ENCODE measurements at regions not wholly inside any gene's neighbourhood (a gene's known extent, or its start where the extent isn't known, plus 50 kb on each side); places are given as distances from the start of the nearest gene placed in this dataset.

DNA sequence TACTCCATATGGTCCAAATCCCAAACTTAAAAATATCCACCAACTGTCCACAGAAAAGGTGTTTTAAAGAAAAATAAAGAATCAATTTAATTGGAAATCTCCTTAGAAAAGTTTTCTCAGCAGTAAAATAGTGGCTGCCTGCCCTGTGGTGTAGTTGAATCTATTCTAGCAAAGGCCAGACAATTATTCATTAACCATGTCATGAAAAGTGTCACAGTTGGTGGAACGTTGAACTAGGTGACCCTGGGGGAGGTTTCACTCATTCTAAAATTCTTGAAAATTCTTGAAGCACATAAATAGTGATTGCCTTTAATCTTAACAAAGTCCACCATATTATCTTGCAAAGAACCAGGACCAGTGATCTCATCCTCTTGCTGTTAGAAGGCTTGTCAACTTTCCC lies 78.4 kb upstream of the GZMB start:
- TF ChIP-seq, protein P1, sequence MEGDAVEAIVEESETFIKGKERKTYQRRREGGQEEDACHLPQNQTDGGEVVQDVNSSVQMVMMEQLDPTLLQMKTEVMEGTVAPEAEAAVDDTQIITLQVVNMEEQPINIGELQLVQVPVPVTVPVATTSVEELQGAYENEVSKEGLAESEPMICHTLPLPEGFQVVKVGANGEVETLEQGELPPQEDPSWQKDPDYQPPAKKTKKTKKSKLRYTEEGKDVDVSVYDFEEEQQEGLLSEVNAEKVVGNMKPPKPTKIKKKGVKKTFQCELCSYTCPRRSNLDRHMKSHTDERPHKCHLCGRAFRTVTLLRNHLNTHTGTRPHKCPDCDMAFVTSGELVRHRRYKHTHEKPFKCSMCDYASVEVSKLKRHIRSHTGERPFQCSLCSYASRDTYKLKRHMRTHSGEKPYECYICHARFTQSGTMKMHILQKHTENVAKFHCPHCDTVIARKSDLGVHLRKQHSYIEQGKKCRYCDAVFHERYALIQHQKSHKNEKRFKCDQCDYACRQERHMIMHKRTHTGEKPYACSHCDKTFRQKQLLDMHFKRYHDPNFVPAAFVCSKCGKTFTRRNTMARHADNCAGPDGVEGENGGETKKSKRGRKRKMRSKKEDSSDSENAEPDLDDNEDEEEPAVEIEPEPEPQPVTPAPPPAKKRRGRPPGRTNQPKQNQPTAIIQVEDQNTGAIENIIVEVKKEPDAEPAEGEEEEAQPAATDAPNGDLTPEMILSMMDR (IDR thresholded peaks at IDR 0.05): no peak
- TF ChIP-seq BCL3 (IDR thresholded peaks at IDR 0.05): no peak
- no peak for TF ChIP-seq CHD4 (IDR thresholded peaks at IDR 0.05; ENCODE audit: borderline replicate concordance)
- no peak for TF ChIP-seq MAFK (IDR thresholded peaks at IDR 0.05; ENCODE audit: partially characterized antibody)
- no peak for TF ChIP-seq MYC (IDR thresholded peaks at IDR 0.05; ENCODE audit: borderline replicate concordance, low read length)
- no peak for TF ChIP-seq BHLHE40 (IDR thresholded peaks at IDR 0.05; ENCODE audit: low read depth, low read length)
- TF ChIP-seq PHF8 (IDR thresholded peaks at IDR 0.05; ENCODE audit: borderline replicate concordance, low read depth): no peak
- no peak for TF ChIP-seq POLR2A (IDR thresholded peaks at IDR 0.05; ENCODE audit: low read length)
- no peak for TF ChIP-seq EP300 (IDR thresholded peaks at IDR 0.05)

Measured in A549 (cell line).